HG02943 (cell line): ENCODE measurements at regions not wholly inside any gene's neighbourhood (a gene's known extent, or its start where the extent isn't known, plus 50 kb on each side); places are given as distances from the start of the nearest gene placed in this dataset.

Source experiments
- ATAC-seq: cut with Tn5 transposase; IDR thresholded peaks from one replicate; pipeline ENCODE4 v1.9.1; 2021; ENCODE audit warnings: mild to moderate bottlenecking, low read depth, moderate library complexity; ENCODE audit not compliant: unreplicated experiment

- ATAC-seq: no peak
Measured at GRCh38 chr9:82295181-82295580, 306.6 kb downstream of the SPATA31D1 start.

DNA sequence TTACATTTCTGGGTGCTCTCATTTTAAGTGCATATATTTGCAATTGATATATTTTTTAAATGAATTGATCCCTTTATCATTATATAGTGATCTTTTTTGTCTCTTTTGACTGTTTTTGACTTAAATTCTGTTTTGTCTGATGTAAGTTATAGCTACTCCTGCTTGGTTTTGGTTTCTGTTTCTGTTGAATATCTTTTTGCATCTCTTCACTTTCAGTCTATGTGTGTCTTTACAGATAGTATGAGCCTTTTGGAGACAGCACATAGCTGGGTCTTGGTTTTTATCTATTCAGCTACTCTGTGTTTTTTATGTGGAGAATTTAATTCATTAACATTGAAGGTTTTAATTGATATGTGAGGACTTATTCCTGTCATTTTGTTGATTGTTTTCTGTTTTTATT, 311.3 kb downstream of the SPATA31D1 start:
- no peak for ATAC-seq

DNA sequence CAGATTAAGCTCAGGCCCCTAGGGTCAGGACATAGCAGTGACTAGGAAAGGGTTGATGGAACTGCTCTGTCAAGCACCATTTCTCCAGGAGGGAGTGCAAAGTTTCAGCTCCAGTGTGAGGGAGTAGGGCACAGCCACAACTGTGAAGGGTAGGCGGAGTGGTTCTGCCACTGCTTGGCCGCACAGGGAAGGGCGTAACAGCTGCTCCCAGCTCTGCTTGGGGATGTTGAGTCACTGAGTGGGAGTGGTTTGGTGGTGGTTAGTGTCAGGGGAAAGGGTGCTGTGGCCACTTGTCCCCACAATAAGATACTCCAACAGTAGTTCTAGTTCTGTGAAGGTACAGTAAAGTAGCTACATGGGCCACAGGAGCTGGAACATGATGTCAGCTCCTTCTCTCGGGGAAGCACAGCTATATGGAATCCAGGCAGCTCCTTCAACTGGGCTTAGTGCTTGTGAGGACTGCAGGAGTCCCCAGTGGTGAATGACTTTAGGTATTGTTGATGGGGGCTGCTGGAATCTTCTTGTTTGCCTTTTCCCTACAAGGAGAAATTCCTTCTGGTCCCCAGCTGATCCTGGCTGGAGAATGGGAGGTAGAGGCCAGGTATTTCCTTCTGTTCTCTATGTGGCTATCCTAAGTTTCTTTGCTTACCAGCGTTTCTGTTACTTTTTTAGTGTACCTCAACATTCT, 314.5 kb downstream of the SPATA31D1 start:
- ATAC-seq: no peak

DNA sequence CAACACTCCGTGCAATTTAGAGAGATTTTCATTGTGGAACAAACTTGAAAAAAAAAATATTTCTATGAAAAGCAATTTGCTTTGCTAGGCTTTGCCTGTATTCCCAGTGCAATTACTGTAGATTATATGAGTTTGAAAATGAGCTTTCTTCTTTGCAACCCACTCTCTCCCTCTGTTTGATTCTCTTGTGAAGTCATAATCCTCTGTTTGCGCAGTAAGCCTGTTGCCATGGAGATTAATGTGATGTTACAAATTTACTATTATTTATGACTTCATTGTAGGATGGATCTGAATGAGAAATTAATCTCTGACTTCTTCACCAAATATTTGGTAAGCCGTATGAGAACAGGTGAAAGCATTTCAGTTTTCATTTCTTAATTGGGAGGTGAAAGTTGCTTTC, 320.3 kb downstream of the SPATA31D1 start:
- ATAC-seq: no peak

- no peak for ATAC-seq
Measured at GRCh38 chr9:82313697-82314096, 325.1 kb downstream of the SPATA31D1 start.

DNA sequence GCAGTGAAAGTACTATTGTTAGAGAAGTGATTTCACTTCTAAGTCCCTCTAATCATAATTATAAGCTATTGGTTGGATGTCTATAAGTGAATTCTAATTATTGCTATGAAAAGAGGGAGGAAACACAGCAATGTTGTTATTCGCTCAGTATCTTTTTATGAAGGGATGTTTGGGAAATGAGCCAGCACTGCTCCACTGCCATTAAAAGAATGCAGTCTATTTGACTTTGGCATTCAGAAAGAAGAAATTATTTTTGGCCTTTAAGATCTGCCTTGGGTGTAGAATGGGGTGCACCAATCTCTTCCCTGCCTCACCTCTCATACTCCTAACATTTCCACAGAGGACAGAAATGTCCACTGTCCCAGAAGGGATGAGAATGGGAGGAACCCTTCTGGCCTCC, 332.0 kb downstream of the SPATA31D1 start:
- ATAC-seq: no peak

DNA sequence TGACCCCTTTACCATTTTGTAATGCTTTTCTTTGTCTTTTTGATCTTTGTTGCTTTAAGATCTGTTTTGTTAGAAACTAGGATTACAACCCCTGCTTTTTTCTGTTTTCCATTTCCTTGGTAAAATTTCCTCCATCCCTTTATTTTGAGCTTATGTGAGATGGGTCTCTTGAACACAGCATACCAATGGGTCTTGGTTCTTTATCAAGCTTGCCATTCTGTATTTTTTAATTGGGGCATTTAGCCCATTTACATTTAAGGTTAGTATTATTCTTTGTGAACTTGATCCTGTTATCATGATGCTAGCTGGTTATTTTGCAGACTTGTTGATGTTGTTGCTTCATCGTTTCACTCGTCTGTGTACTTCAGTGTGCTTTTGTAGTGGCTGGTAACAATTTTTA, 337.3 kb downstream of the SPATA31D1 start:
- no peak for ATAC-seq

DNA sequence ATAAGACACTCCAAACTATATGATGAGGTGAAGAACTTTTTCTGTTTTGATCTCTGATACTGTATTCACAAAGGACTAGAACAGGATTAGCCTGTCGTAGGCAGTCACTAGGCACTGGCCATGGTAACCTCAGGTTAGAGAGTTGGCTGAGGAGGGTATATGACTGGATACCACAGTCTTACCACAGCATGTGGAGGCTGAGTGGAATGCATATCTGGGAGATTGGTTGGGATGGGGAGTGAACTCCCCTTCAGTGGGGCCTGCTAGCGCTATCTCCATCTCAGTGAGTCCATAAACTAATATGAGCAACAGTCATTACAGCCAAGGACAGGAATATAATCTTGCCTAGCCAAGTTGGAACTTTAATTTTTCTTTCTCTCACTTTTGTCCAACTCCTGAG, 339.1 kb downstream of the SPATA31D1 start:
- ATAC-seq: no peak

DNA sequence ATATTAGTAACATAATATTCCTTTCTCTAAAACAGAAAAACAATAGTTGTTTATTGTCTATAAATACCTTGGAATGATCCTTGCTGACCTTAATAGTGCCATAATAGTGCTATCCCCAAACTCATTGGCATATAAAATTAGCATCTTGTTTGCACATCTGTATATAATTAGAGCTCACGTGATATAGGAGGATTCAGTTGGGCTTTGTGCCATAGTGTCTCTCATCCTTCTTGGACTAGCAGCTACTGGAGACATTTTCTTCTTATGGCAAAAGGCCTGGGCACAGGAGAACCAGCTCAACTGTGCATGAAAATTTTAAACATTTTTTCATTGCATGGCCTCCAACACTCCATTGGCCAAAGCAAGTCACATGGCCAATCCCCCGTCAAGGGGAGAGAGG, 342.5 kb downstream of the SPATA31D1 start:
- no peak for ATAC-seq

DNA sequence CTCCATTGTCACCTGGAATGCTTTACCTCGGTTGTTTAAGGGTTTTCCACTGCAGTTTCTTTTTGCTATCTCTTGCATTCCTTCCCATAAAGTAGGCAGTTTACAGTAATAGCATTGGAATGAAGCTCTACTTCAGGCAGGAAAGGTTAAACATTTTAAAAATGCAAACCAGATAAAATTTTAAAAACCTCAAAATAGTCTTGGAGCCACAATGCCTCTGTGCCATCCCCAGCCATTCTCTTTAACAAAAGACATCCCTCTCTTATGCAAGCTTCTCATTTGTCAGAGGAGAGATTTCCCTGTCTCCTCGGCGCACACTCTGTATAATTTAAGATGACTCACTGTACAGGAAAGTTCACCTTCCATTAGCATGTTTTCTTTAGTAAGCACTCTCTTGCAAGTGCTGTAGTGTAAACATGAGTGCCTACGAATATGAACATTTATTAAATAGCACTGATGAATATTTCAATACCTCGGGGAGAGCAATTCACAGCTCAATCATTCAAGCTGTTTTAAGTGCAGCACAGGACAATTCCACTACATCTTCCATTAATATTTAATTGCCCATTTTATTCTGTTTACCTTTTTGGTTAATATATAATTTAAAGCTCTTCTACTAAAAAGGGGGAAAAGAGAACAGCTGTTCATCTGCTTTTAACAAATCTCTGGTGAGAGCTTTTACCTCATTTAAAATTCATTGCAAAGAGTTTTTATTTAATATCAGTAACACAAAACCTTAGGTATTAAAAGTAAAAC, 343.6 kb downstream of the SPATA31D1 start:
- no peak for ATAC-seq

DNA sequence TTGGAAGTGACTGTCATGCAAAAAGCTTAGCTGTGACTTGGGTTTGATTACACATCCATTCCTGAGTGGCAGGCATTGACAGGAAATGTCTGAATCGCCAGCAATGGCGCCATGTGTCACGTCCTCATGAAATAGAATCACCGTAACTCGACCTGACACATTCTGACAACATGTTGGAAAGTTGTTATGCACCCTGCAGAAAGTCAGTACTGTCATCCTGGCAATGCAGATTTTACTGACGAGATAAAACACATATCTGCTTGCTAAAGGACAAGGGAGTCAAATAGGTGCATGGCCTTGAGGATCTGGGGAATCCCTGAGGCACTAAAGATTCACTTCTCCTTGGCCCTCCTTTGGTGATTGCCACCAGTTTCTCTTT, 344.2 kb downstream of the SPATA31D1 start:
- ATAC-seq: no peak

GRCh38 chr9:82333671-82334070, 345.1 kb downstream of the SPATA31D1 start:
- no peak for ATAC-seq

- no peak for ATAC-seq
Measured at GRCh38 chr9:82334286-82334685, 345.7 kb downstream of the SPATA31D1 start.

DNA sequence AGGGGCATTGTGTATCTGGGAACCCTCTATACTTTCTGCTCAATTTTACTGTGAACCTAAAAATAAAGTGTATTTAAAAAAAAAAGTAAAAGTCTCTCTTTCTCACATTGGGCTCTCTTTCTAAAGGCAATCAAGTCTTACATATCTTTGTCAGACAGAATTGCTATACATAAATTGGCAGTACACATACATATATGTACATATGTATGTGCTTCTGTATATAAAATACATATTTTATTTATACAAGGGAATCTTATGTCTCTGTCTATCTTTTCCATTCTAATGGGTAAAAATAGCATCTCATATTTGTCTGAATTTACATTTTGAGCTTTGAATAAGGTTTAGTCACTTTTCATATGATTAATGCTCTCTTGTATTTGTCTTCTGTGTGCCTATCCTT, 348.8 kb downstream of the SPATA31D1 start:
- no peak for ATAC-seq

- ATAC-seq: no peak
Measured at GRCh38 chr9:82342046-82342445, 353.5 kb downstream of the SPATA31D1 start.

DNA sequence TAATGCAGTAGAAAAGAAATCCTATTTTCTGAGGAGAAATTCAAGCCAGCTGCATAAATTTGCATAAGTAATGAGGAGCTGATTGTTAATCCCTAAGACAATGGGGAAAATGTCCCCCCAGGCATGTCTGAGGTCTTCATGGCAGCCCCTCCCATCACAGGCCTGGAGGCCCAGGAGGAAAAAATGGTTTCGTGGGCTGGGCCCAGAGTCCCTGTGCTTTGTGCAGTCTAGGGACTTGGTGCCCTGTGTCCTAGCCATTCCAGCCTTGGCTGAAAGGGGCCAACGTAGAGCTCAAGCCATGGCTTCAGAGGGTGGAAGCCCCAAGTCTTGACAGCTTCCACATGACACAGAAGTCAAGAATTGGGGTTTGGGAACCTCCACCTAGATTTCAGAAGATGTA, 357.5 kb downstream of the SPATA31D1 start:
- ATAC-seq: no peak

- no peak for ATAC-seq
Measured at GRCh38 chr9:82353631-82354278, 365.2 kb downstream of the SPATA31D1 start.

DNA sequence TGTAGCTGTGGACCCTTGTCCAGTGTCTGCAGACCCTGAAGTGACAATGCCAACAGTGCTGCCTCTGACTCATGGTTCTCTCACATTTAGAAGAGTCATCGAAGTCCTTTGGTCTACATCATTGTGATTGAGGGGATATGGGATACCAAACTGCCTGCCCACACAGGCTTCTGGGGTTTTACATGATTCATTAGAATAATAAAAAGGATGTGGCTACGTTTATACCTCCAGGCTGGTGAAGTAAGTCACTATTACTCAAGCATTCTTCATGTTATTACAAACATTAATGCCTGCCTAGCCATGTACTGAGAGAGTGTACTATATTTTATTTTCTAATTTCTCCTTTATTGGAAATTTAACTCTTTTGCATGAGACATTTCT, 365.7 kb downstream of the SPATA31D1 start:
- ATAC-seq: no peak

DNA sequence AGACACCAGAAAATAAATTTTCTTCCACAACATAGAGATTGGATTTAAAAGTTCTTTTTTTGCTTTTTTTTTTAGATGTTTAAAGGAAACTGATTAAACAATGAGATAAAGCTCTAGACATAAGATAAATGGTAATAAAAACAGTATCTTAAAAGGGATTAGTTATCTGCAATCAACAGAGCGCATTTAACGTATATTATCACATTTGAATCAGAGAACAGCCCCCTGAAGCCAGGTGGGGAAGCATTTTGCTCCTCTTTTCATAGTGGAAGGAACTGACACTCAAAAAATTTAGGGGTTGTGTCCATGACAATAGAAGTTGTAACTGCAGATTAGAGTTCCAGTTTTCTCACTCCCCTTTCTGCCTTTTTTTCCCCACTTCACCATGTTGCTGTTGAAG, 367.6 kb downstream of the SPATA31D1 start:
- no peak for ATAC-seq

DNA sequence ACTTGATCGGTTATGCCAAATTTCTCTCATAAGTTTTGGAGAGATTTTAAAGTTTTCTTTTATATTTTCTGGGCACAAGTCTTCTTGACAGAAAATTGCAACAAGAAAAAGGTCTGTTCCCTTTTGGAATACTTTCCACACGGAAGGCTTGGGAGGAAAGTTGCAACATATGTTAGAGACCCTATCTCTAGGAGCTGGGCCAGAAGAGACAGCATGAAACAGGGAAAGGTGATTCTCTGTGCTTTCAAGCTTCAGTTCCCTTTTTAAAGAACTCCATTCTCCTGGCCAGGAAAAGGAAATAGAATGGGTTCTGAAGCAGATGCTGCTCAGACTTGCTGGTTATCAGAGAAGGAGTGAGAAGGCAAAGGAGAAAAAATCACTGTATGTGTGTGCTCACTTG, 368.3 kb downstream of the SPATA31D1 start:
- ATAC-seq: no peak

GRCh38 chr9:82363198-82363597, 374.6 kb downstream of the SPATA31D1 start:
- no peak for ATAC-seq

DNA sequence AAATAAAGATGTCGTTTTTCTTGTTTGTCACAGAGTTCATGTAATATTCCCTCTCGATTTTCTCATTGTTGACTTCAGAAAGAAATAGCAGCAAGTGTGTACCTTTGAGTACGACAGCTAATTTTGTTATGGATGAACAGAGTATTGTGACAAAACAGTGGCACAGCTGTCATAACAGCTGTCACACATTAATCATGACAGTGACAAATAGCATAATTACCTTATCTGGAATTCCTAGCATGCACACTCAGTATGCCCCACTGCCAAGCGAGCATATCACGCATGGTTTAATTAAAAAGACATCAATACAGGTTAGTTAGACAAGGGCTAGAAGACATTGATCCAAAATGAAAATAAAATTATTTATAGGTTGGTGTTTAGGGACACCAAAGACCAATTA, 375.1 kb downstream of the SPATA31D1 start:
- ATAC-seq: no peak
